ENCODE measurements at regions not wholly inside any gene's neighbourhood (a gene's known extent, or its start where the extent isn't known, plus 50 kb on each side); places are given as distances from the start of the nearest gene placed in this dataset.

- TF ChIP-seq SKIL (IDR thresholded peaks at IDR 0.05; ENCODE audit: low read depth, poor library complexity, severe bottlenecking) (no peak), NFXL1 (IDR thresholded peaks at IDR 0.05; ENCODE audit: borderline replicate concordance) (no peak), BCL11A (IDR thresholded peaks at IDR 0.05; ENCODE audit: low read depth, low read length) (no peak)
Observed at GRCh38 chr5:63794296-63794695, 167.9 kb downstream of the HTR1A start (continued).

GRCh38 chr5:63774939-63775338 lies 187.3 kb downstream of the HTR1A start:
- Histone ChIP-seq H3K79me2 (ENCODE audit: control insufficient read depth, insufficient read depth, low read length) (no peaks in the 10 kb centered on the region), H3K9ac (ENCODE audit: control insufficient read depth, insufficient read depth, low read length) (no peak overlapping the region), H3K9me3 (replicated peaks; ENCODE audit: control insufficient read depth, insufficient read depth, low read length) (no peaks in the 10 kb centered on the region), H3K4me1 (ENCODE audit: control insufficient read depth, insufficient read depth, low read length) (no peaks in the 10 kb centered on the region), H3K4me3 (no peak overlapping the region), H3K36me3 (ENCODE audit: control insufficient read depth in 2 of 2, insufficient read depth in 2 of 2, low read length in 1 of 2) (no peaks in the 10 kb centered on the region), H3K27ac (ENCODE audit: control insufficient read depth, insufficient read depth) (no peak overlapping the region), H2AFZ (ENCODE audit: control insufficient read depth, low read depth, low read length) (no peak overlapping the region), H3K27me3 (replicated peaks in 1 of 2; ENCODE audit: control insufficient read depth in 2 of 2, insufficient read depth in 2 of 2, low read length in 1 of 2) (no peaks in the 10 kb centered on the region), H4K20me1 (ENCODE audit: control insufficient read depth, insufficient read depth) (no peaks in the 10 kb centered on the region), H3K4me2 (ENCODE audit: control insufficient read depth, insufficient read depth) (no peak overlapping the region)
- ChIA-PET POLR2A (no interaction called here), SMC1A (ENCODE audit: uncharacterized antibody, unreplicated experiment) (no interaction called here), RAD21 (ENCODE audit: unreplicated experiment) (no interaction called here), CTCF (no interaction called here)
- no peak for FAIRE-seq
- BruUV-seq (replicated peaks): no TSS peak
- ATAC-seq: peak; percentile 55
- WGBS (ENCODE audit: insufficient coverage, insufficient replicate concordance, low lambda C conversion rate, missing lambda C conversion rate): 96% methylated on average over 1 of the region's 1 CpG
- intact Hi-C loops (cut with micrococcal nuclease; ENCODE audit: unreplicated experiment) (no loop called here), in situ Hi-C loops (cut with MboI) (no loop called here)
- DNase-seq (ENCODE audit: low read depth, low spot score): no peak
- no peak for TF ChIP-seq NR2C2 (IDR thresholded peaks at IDR 0.05; ENCODE audit: borderline replicate concordance, control insufficient read depth, insufficient read length, low read depth)
- TF ChIP-seq MAX (IDR thresholded peaks at IDR 0.05; ENCODE audit: low read depth, low read length): no peak
- no peak for TF ChIP-seq RELB (IDR thresholded peaks at IDR 0.05; ENCODE audit: low read depth)
- TF ChIP-seq ZBTB11 (CRISPR knock-in tag; IDR thresholded peaks at IDR 0.05): no peak
- TF ChIP-seq BMI1 (IDR thresholded peaks at IDR 0.05; ENCODE audit: borderline replicate concordance): no peak
- no peak for TF ChIP-seq CHD2 (IDR thresholded peaks at IDR 0.05; ENCODE audit: borderline replicate concordance, low read depth, low read length)
- no peak for TF ChIP-seq NFIC (IDR thresholded peaks at IDR 0.05; ENCODE audit: low read depth, low read length)
- no peak for TF ChIP-seq EZH2 (IDR thresholded peaks at IDR 0.05; ENCODE audit: borderline replicate concordance, control insufficient read depth, low read depth, low read length)
- TF ChIP-seq REST (IDR thresholded peaks at IDR 0.05; ENCODE audit: low read depth, low read length): no peak
- no peak for TF ChIP-seq BCL11A (IDR thresholded peaks at IDR 0.05; ENCODE audit: low read depth, low read length)

Measured in GM12878 (cell line).